Fibroblast of skin of right biceps (primary cell): ENCODE measurements at regions not wholly inside any gene's neighbourhood (a gene's known extent, or its start where the extent isn't known, plus 50 kb on each side); places are given as distances from the start of the nearest gene placed in this dataset.

ENCODE experiments used
- DNase-seq: peaks from one replicate; pipeline ENCODE4 v3.0.0-alpha.2; 2013

- DNase-seq = no peak
Observed at GRCh38 chr10:104577163-104577562, 63.9 kb upstream of the SORCS3 start.

- peak; percentile 54 for DNase-seq
Observed at GRCh38 chr10:104577861-104578521, 63.1 kb upstream of the SORCS3 start.

- no peak for DNase-seq
Observed at GRCh38 chr10:104578671-104579070, 62.4 kb upstream of the SORCS3 start.

- DNase-seq = no peak
Observed at GRCh38 chr10:104579136-104579535, 62.0 kb upstream of the SORCS3 start.

- peak; percentile 80 for DNase-seq
Observed at GRCh38 chr10:104580321-104580720, 60.8 kb upstream of the SORCS3 start.

- peak; percentile 72 for DNase-seq
Observed at GRCh38 chr10:104580774-104581675, 60.1 kb upstream of the SORCS3 start.

GRCh38 chr10:104581884-104582601, 59.0 kb upstream of the SORCS3 start:
- peak; percentile 86 for DNase-seq

GRCh38 chr10:104582602-104582951, 58.5 kb upstream of the SORCS3 start:
- DNase-seq = peak; percentile 26

- no peak for DNase-seq
Observed at GRCh38 chr10:104582966-104583365, 58.1 kb upstream of the SORCS3 start.

- no peak for DNase-seq
Observed at GRCh38 chr10:104584541-104584940, 56.5 kb upstream of the SORCS3 start.

- no peak for DNase-seq
Observed at GRCh38 chr10:104587751-104588150, 53.3 kb upstream of the SORCS3 start.

- peak; percentile 16 for DNase-seq
Observed at GRCh38 chr10:104589431-104589830, 51.7 kb upstream of the SORCS3 start.

GRCh38 chr10:104589871-104590270, 51.2 kb upstream of the SORCS3 start:
- DNase-seq = peak; percentile 81
